OCI-LY7 (cell line): ENCODE measurements at regions not wholly inside any gene's neighbourhood (a gene's known extent, or its start where the extent isn't known, plus 50 kb on each side); places are given as distances from the start of the nearest gene placed in this dataset.
A peak's percentile ranks its signal among the peaks of the same experiment; 100 is the strongest.

Experiments
- BruUV-seq: library from RNA; stranded (reverse); fragments of 400-500 nt; replicated peaks from 2 replicates; lab custom pipeline; 2021; lab: Mats Ljungman, UMichigan
- CTCF ChIA-PET: fragments of 300-600 bp; sonication (Branson Sonifier 250); formaldehyde crosslinking; loops from one replicate; lab custom pipeline; 2022; ENCODE audit warnings: antibody characterized with exemption; ENCODE audit not compliant: unreplicated experiment; lab: Charles Lee
- POLR2A ChIA-PET: fragments of 300-600 bp; sonication (Branson Sonifier 250); formaldehyde crosslinking; loops from one replicate; lab custom pipeline; 2022; ENCODE audit warnings: antibody characterized with exemption; lab: Charles Lee
- DNase-seq: peaks from one replicate; pipeline ENCODE4 v3.0.0-alpha.2; 2015; ENCODE audit warnings: low spot score
- H2AFZ ChIP-seq: fragments of 200-600 bp; sonication (generic), shearing (Covaris generic); 2 replicates; pipeline ENCODE4 v1.6.1; 2014; ENCODE audit warnings: mild to moderate bottlenecking, antibody characterized with exemption, low read length, moderate library complexity
- H3K27ac ChIP-seq: fragments of 200-600 bp; sonication (generic); 2 replicates; pipeline ENCODE4 v1.5.1; 2014; ENCODE audit warnings: mixed run types, low read depth, mild to moderate bottlenecking, moderate library complexity, low read length, inconsistent platforms; ENCODE audit not compliant: poor library complexity, severe bottlenecking
- H3K36me3 ChIP-seq: fragments of 200-600 bp; sonication (generic); 2 replicates; pipeline ENCODE4 v1.6.1; 2014; ENCODE audit warnings: mild to moderate bottlenecking, antibody characterized with exemption, low read length, moderate library complexity, mixed read lengths; ENCODE audit not compliant: insufficient read depth
- H3K4me1 ChIP-seq: fragments of 200-600 bp; sonication (generic); 2 replicates; pipeline ENCODE4 v1.5.1; 2014; ENCODE audit warnings: mild to moderate bottlenecking, low read length; ENCODE audit not compliant: insufficient read depth, poor library complexity, severe bottlenecking
- H3K4me2 ChIP-seq: fragments of 200-600 bp; sonication (generic); 2 replicates; pipeline ENCODE4 v1.6.1; 2014; ENCODE audit warnings: mild to moderate bottlenecking, low read length
- H3K4me3 ChIP-seq: fragments of 200-600 bp; sonication (generic); 2 replicates; pipeline ENCODE4 v1.5.1; 2014; ENCODE audit warnings: mild to moderate bottlenecking, low read depth, low read length; ENCODE audit not compliant: poor library complexity, severe bottlenecking
- H3K79me2 ChIP-seq: fragments of 200-600 bp; sonication (generic); 2 replicates; pipeline ENCODE4 v1.6.1; 2016; ENCODE audit warnings: low read depth, mild to moderate bottlenecking, low read length, moderate library complexity, mixed read lengths; ENCODE audit not compliant: insufficient read depth
- H3K9me2 ChIP-seq: fragments of 200-600 bp; sonication (generic); 2 replicates; pipeline ENCODE4 v1.6.1; 2016; ENCODE audit warnings: mild to moderate bottlenecking, low read length, mixed read lengths; ENCODE audit not compliant: insufficient read depth
- H3K9me3 ChIP-seq: fragments of 200-600 bp; sonication (generic); 2 replicates; pipeline ENCODE4 v1.6.1; 2014; ENCODE audit warnings: mild to moderate bottlenecking, mixed run types, low read length, mixed read lengths
- H4K20me1 ChIP-seq: fragments of 200-600 bp; sonication (generic); 2 replicates; pipeline ENCODE4 v1.6.1; 2014; ENCODE audit warnings: mild to moderate bottlenecking, antibody characterized with exemption, low read length, moderate library complexity, mixed read lengths; ENCODE audit not compliant: insufficient read depth
- CTCF ChIP-seq: fragments of 200-600 bp; sonication (generic); conservative IDR thresholded peaks from 2 replicates; pipeline ENCODE4 v1.5.1; 2014; ENCODE audit warnings: mild to moderate bottlenecking, antibody characterized with exemption, low read length, moderate library complexity, mixed read lengths
- EZH2phosphoT487 ChIP-seq: fragments of 200-600 bp; sonication (generic); IDR thresholded peaks from 2 replicates; pipeline ENCODE4 v1.6.1; 2018; ENCODE audit warnings: low read depth, borderline replicate concordance, mild to moderate bottlenecking, mixed run types, antibody characterized with exemption, low read length, moderate library complexity, mixed read lengths
- intact Hi-C: fragments of 100-400 bp; cut with micrococcal nuclease; formaldehyde crosslinking; loops from one replicate; pipeline ENCODE4 v1.10.0; 2022; ENCODE audit not compliant: unreplicated experiment

- H3K79me2 ChIP-seq, result no peaks in the 10 kb centered on the region
- H3K4me3 ChIP-seq, result no peak overlapping the region
- no peaks in the 10 kb centered on the region for H3K9me2 ChIP-seq
- 0 out of 2 replicates have a peak overlapping the region, but pooled peaks have one; percentile 14 for H3K4me2 ChIP-seq
- H3K27ac ChIP-seq, result peak overlapping the region; percentile 29
- TF ChIP-seq EZH2phosphoT487 (no peak), CTCF (no peak)
- ChIA-PET CTCF (no interaction called here), POLR2A (interaction anchor here (0.6 kb wide), 1 partner anchor 1549 kb away, joined by 3 read pairs; no protein-coding TSS in a partner anchor)
- no peaks in the 10 kb centered on the region for H3K36me3 ChIP-seq
- no peaks in the 10 kb centered on the region for H4K20me1 ChIP-seq
- no TSS peak for BruUV-seq
- no peak for DNase-seq
- peaks cover 5% of the 10 kb centered on the region for H3K4me1 ChIP-seq
- no peak overlapping the region for H2AFZ ChIP-seq
- intact Hi-C loops, result no loop called here
- no peaks in the 10 kb centered on the region for H3K9me3 ChIP-seq
Measured at GRCh38 chr4:59571805-59572430, 1628.2 kb upstream of the ADGRL3 start.

GRCh38 chr4:59583845-59584568 lies 1616.1 kb upstream of the ADGRL3 start:
- no TSS peak for BruUV-seq
- intact Hi-C loops, result no loop called here

More at GRCh38 chr4:59583845-59584568, 1616.1 kb upstream of the ADGRL3 start:
- H2AFZ ChIP-seq, result no peak overlapping the region
- H3K9me2 ChIP-seq, result no peaks in the 10 kb centered on the region
- no peaks in the 10 kb centered on the region for H3K36me3 ChIP-seq
- no peak overlapping the region for H3K4me2 ChIP-seq
- TF ChIP-seq EZH2phosphoT487 (no peak), CTCF (no peak)
- no peak overlapping the region for H3K27ac ChIP-seq
- ChIA-PET CTCF (no interaction called here), POLR2A (no interaction called here)
- no peaks in the 10 kb centered on the region for H3K9me3 ChIP-seq
- no peaks in the 10 kb centered on the region for H4K20me1 ChIP-seq
- no peaks in the 10 kb centered on the region for H3K79me2 ChIP-seq
- H3K4me1 ChIP-seq, result no peaks in the 10 kb centered on the region
- no peak for DNase-seq
- H3K4me3 ChIP-seq, result no peak overlapping the region
